ENCODE measurements at regions not wholly inside any gene's neighbourhood (a gene's known extent, or its start where the extent isn't known, plus 50 kb on each side); places are given as distances from the start of the nearest gene placed in this dataset.

- TF ChIP-seq GTF2F1 (IDR thresholded peaks at IDR 0.05; ENCODE audit: low read depth, low read length) (no peak), CBX3 (IDR thresholded peaks at IDR 0.05; ENCODE audit: borderline replicate concordance in 1 of 2, low read length in 2 of 2) (no peak), RNF219 (CRISPR knock-in tag; IDR thresholded peaks at IDR 0.05) (0 out of 2 replicates have a peak, but pooled peaks have one; percentile 37), ZNF583 (CRISPR knock-in tag; IDR thresholded peaks at IDR 0.05) (no peak; the same call in 1 of the 2 replicates), ZNF79 (CRISPR knock-in tag; IDR thresholded peaks at IDR 0.05; ENCODE audit: low read depth) (peak; percentile 35; the same call in 1 of the 2 replicates), RCOR1 (IDR thresholded peaks at IDR 0.05; ENCODE audit: borderline replicate concordance in 1 of 2, low read depth in 2 of 2, low read length in 2 of 2) (peak in 1 of 2 experiments; percentile 11; a peak in 1 of 4 replicates), ZNF449 (CRISPR knock-in tag; IDR thresholded peaks at IDR 0.05) (0 out of 2 replicates have a peak, but pooled peaks have one; percentile 30), XRCC4 (IDR thresholded peaks at IDR 0.05; ENCODE audit: extremely low read depth, insufficient read depth, insufficient read length) (no peak), NFATC3 (IDR thresholded peaks at IDR 0.05) (no peak), ZNF324 (CRISPR knock-in tag; IDR thresholded peaks at IDR 0.05) (no peak), ATF4 (CRISPR knock-in tag; IDR thresholded peaks at IDR 0.05) (peak; percentile 78; the same call in 1 of the 2 replicates), NFIX (CRISPR knock-in tag; IDR thresholded peaks at IDR 0.05; ENCODE audit: low read depth) (no peak), POU5F1 (IDR thresholded peaks at IDR 0.05; ENCODE audit: borderline replicate concordance, low read depth, low read length, partially characterized antibody) (no peak), ZNF740 (CRISPR knock-in tag; IDR thresholded peaks at IDR 0.05) (no peak), ZNF740 (tag; IDR thresholded peaks at IDR 0.05) (peak in 1 of 2 experiments; percentile 78; a peak in 2 of 4 replicates), TGIF2 (CRISPR knock-in tag; IDR thresholded peaks at IDR 0.05) (no peak), ZNF75A (CRISPR knock-in tag; IDR thresholded peaks at IDR 0.05) (no peak), ZNF584 (CRISPR knock-in tag; IDR thresholded peaks at IDR 0.05; ENCODE audit: low read depth) (peak; percentile 91), BACH1 (tag; IDR thresholded peaks at IDR 0.05) (peak; percentile 67; the same call in 1 of the 2 replicates), TAF15 (IDR thresholded peaks at IDR 0.05; ENCODE audit: low read depth, low read length) (no peak), SMAD4 (CRISPR knock-in tag; conservative IDR thresholded peaks at IDR 0.05) (peak; percentile 66)
These were observed 77.2 kb upstream of the CTTNBP2NL start (continued) for GRCh38 chr1:112318698-112319370.

Measured in K562 (cell line).